Effector CD8-positive, alpha-beta T cell (primary cell): ENCODE measurements at regions not wholly inside any gene's neighbourhood (a gene's known extent, or its start where the extent isn't known, plus 50 kb on each side); places are given as distances from the start of the nearest gene placed in this dataset.
"Not testable (repeated sequence)": the region's sequence is repeated elsewhere in the genome, so short reads cannot be mapped to it uniquely, and the experiment has no call there.

Experiments
- DNase-seq: peaks from one replicate; lab custom pipeline; 2025; lab: John Stamatoyannopoulos, UW

DNA sequence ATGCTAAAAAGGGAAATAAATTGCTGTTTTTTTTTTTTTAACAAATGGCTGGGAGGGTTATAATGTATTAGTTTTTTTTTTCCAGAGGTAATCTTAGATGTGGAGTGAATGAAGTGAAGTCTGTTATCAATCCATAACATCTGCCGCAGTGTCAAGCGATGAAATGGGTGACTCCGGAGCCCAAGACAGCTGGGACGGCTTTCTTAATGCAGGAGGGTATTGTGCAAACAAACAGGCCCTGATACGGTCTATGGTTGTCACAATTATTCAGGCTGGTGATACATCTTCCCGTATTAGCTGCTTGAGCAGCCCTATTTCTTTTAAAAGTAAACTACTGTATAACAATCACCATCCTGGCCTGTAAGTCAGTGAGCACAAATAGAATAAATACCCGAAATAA is 1231.2 kb downstream of the GATA3 start:
- no peak for DNase-seq

- DNase-seq, result no peak
Measured at GRCh38 chr10:9289811-9290210, 1235.3 kb downstream of the GATA3 start.

DNA sequence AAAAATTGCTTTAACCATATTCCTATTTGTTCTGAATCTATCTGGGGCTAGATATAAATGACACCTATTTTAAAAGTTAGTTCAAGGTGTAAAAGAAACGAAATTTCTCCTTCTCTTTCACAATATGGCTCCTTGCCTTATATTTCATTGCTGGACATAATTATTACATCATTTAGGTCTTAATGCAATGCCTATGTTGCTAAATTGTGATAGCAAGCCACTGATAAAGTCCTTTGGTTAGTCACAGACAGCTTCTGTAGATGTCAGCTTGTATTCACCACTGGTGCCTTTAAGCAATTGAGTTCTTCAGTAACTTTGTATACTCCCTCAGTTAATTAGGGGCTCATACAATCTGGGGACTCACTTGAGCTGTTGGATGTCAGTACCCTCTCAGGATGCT is 1236.6 kb downstream of the GATA3 start:
- no peak for DNase-seq

DNA sequence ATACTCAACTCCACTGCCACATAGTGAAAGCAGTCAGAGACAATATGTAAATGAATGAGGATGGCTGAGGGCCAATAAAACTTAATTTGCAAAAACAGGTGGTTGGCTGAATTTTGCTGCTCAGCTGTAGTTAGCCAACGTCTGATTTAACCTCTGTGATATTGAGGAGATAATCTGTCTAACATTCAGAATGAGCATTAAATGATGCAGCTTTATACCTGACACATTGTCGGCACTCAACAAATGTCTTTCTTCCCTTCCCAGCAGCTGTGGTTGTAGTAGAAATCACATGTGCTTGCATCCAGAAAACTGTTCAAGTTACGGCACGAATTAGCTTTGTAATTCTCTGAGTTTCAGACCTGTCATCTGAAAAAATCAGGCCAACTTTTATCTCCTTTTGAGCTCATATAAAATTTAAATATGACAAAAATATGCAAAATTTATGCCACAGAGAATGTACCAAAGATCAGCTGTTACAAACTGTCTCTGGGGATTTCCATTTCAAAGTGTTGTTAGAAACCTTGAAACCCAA is 1239.7 kb downstream of the GATA3 start:
- DNase-seq, result no peak

- DNase-seq, result no peak
Measured at GRCh38 chr10:9294865-9295264, 1240.4 kb downstream of the GATA3 start.

GRCh38 chr10:9296190-9296589 is 1241.7 kb downstream of the GATA3 start:
- no peak for DNase-seq

DNA sequence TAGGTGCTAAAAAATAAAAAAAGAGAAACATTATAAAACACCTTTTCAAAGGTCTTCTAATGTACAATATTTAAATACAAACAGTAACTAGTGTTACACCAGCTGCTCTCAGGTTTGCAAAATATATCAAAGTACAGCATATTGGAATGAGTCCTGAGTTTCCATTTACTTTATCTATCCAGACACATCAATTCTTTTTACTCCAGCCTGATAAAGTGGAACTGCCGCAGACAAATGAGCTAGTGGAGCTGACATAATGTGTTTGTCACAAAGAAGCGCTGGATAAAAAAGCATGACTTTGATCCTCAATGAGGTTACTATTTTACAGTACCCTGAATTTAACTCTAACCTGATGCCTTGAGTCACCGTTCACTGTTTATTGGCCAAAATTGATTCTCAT is 1243.1 kb downstream of the GATA3 start:
- DNase-seq, result no peak

DNA sequence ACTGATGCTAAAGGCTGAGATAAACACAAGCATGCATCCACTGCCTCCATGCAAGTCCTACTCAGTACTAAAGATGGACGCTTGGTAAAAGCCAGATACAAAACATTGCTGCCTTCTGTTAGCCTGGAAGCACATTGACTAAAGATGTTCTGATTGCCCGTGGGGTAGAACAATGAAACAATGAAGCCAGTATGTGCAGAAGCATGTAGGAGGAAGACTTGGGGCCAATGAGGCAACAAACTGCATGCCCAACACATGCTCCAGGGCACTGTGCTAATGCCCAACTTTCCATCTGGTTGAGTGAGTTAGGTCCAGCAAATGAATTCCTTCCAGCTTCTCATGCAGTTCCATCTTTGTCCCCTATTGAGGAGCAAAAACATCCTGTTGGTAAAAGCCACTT is 1245.5 kb downstream of the GATA3 start:
- no peak for DNase-seq

GRCh38 chr10:9301148-9301547 is 1246.7 kb downstream of the GATA3 start:
- DNase-seq, result no peak

- DNase-seq, result no peak
Measured at GRCh38 chr10:9301554-9301953, 1247.1 kb downstream of the GATA3 start.

GRCh38 chr10:9302140-9302746 is 1247.8 kb downstream of the GATA3 start:
- DNase-seq, result no peak

GRCh38 chr10:9305018-9305655 is 1250.6 kb downstream of the GATA3 start:
- DNase-seq, result no peak

- no peak for DNase-seq
Measured at GRCh38 chr10:9311702-9312499, 1257.4 kb downstream of the GATA3 start.

DNA sequence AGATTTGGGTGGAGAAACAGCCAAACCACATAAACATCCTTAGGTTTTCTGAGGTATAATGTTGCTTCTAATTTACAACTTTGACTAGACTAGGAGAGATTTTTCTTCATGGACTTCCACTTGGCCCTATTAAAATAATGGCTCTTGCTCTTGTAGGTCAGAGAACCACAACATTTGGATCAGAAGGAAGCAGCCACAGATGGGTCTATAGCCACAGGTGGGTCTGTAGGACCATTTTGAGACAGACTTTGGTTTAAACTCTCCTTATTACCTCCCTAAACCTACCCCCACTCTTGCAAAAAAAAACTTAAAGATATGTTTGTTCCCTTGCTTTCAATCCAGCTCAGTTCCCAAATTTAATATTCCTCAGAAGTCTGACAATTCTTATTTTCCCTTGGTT is 1260.8 kb downstream of the GATA3 start:
- DNase-seq, result no peak

- no peak for DNase-seq
Measured at GRCh38 chr10:9331583-9332008, 1277.1 kb downstream of the GATA3 start.

- DNase-seq, result no peak
Measured at GRCh38 chr10:9334270-9334669, 1279.8 kb downstream of the GATA3 start.

GRCh38 chr10:9339716-9340115 is 1285.2 kb downstream of the GATA3 start:
- DNase-seq, result no peak

- no peak for DNase-seq
Measured at GRCh38 chr10:9342885-9343570, 1288.5 kb downstream of the GATA3 start.

- DNase-seq, result not testable (repeated sequence)
Measured at GRCh38 chr10:9347933-9348332, 1293.4 kb downstream of the GATA3 start.

GRCh38 chr10:9357471-9357870 is 1303.0 kb downstream of the GATA3 start:
- DNase-seq, result no peak

- no peak for DNase-seq
Measured at GRCh38 chr10:9362721-9363120, 1308.2 kb downstream of the GATA3 start.

DNA sequence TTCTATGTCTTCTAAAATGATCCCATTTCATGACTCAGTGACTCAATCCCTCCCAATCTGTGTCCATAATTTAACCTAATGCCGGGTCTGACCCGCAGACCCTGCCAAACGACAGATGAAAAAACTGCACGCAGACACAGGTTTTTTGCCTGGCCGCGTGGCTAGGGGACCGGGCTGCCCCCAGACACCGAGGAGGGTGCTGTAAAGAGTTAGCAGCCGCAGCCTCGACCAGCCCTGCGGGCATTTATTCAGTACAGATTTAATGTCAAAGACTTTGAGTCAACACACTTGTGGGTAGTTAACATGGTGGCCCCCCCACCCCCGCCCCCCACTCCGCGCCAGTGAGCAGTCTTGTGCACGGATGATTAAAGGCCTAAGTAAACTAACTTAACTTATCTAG is 1324.7 kb downstream of the GATA3 start:
- no peak for DNase-seq
